Cardiac muscle cell (in vitro differentiated cells and primary cell): ENCODE measurements at regions not wholly inside any gene's neighbourhood (a gene's known extent, or its start where the extent isn't known, plus 50 kb on each side); places are given as distances from the start of the nearest gene placed in this dataset.

Experiments
- DNase-seq, 2 donors: peaks; one replicate each; pipeline versions ENCODE4 v3.0.0 to v3.0.0-alpha.2; 2010 to 2017; ENCODE audit warnings: low read depth in 1 of 2, low spot score in 1 of 2
- H3K27ac ChIP-seq: fragments of 200-600 bp; sonication (generic); 2 replicates; pipeline ENCODE4 v1.5.1; 2016
- H3K27me3 ChIP-seq: fragments of 200-600 bp; sonication (generic); 2 replicates; pipeline ENCODE4 v1.6.0; 2016; ENCODE audit warnings: control low read depth
- H3K36me3 ChIP-seq: fragments of 200-600 bp; sonication (generic); 2 replicates; pipeline ENCODE4 v1.5.1; 2016; ENCODE audit warnings: control low read depth
- H3K4me1 ChIP-seq: fragments of 200-600 bp; sonication (generic); 2 replicates; pipeline ENCODE4 v1.8.1; 2017; ENCODE audit warnings: low read depth, mild to moderate bottlenecking, mixed run types
- H3K4me3 ChIP-seq: fragments of 200-600 bp; sonication (generic); 2 replicates; pipeline ENCODE4 v1.5.1; 2016; ENCODE audit warnings: mild to moderate bottlenecking
- H3K9me3 ChIP-seq: fragments of 200-600 bp; sonication (generic); 2 replicates; pipeline ENCODE4 v1.5.1; 2017; ENCODE audit warnings: low read depth, mild to moderate bottlenecking, control low read depth
- TF ChIP-seq, protein P1 (sequence below): IDR thresholded peaks from 2 replicates; pipeline ENCODE4 v1.5.1; 2012; ENCODE audit warnings: low read depth, mild to moderate bottlenecking, low read length

DNA sequence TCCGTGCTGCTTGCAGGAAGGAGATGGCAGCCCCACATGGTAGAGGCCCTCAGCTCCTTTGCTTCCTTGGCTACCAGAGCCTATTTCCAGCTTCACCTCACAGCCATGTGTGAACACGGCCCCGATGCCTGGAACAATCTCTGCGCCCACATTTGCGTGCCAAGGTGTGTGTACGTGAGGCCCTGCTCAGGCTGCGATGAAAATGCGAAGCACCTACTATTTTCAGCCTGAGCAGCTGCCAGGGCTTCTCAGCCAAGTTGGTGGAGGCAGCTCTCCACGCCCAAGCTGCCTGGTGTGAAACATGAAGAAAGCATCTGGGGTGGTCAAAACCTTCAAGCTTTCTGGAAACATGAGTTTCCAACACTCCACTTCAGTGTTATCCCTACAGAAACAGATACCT lies 177.8 kb upstream of the EGLN3 start:
- TF ChIP-seq, protein P1, sequence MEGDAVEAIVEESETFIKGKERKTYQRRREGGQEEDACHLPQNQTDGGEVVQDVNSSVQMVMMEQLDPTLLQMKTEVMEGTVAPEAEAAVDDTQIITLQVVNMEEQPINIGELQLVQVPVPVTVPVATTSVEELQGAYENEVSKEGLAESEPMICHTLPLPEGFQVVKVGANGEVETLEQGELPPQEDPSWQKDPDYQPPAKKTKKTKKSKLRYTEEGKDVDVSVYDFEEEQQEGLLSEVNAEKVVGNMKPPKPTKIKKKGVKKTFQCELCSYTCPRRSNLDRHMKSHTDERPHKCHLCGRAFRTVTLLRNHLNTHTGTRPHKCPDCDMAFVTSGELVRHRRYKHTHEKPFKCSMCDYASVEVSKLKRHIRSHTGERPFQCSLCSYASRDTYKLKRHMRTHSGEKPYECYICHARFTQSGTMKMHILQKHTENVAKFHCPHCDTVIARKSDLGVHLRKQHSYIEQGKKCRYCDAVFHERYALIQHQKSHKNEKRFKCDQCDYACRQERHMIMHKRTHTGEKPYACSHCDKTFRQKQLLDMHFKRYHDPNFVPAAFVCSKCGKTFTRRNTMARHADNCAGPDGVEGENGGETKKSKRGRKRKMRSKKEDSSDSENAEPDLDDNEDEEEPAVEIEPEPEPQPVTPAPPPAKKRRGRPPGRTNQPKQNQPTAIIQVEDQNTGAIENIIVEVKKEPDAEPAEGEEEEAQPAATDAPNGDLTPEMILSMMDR, result no peak
- Histone ChIP-seq H3K36me3 (no peaks in the 10 kb centered on the region), H3K4me1 (peaks cover 6% of the 10 kb centered on the region), H3K9me3 (no peaks in the 10 kb centered on the region), H3K27me3 (no peaks in the 10 kb centered on the region), H3K4me3 (no peak overlapping the region), H3K27ac (no peak overlapping the region)
- no peak for DNase-seq

DNA sequence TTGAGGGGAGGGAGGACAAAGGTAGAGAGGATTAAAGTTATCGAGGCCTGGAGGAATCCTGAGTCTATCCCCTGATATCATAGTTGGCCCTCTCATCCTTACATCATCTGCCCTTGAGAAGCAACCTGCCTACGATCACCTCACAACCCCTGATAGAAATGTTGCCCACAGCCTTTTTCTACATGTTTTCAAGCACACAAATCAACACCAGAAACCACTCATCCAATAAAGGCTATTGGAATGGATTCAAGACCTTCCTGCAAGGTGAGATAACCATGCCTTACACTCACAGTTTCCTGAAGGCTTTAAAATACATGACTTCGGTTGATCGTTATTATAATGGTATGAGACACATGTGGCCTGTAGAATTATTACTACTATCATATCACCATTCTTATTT lies 175.7 kb upstream of the EGLN3 start:
- TF ChIP-seq, protein P1, result no peak
- Histone ChIP-seq H3K9me3 (no peaks in the 10 kb centered on the region), H3K4me3 (no peak overlapping the region), H3K36me3 (no peaks in the 10 kb centered on the region), H3K4me1 (peaks cover 6% of the 10 kb centered on the region), H3K27me3 (no peaks in the 10 kb centered on the region), H3K27ac (no peak overlapping the region)
- DNase-seq, result no peak

DNA sequence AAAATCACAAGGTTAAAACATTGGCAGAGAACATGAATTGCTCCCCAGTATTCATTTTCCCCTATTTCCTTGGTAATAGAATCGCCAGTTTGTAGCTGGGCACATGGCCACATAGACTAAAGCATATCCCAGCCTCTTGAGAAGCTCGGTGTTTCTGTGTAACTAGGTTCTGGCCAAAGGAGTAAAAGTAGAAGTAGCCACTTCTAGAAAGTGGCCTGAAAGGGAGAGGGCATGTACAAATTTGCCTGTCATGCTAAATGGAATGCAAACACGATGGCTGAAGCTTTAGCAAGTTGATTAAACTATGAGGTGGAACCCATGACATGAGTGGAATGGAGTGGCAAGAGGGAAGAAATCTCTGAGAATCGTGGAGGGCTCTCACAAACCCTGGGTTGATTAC lies 173.7 kb upstream of the EGLN3 start:
- DNase-seq, result no peak
- H3K36me3 ChIP-seq, result no peaks in the 10 kb centered on the region
- peaks cover 6% of the 10 kb centered on the region for H3K4me1 ChIP-seq
- H3K27me3 ChIP-seq, result no peaks in the 10 kb centered on the region
- no peak overlapping the region for H3K4me3 ChIP-seq
- TF ChIP-seq, protein P1, result no peak
- H3K27ac ChIP-seq, result no peak overlapping the region
- no peaks in the 10 kb centered on the region for H3K9me3 ChIP-seq

DNA sequence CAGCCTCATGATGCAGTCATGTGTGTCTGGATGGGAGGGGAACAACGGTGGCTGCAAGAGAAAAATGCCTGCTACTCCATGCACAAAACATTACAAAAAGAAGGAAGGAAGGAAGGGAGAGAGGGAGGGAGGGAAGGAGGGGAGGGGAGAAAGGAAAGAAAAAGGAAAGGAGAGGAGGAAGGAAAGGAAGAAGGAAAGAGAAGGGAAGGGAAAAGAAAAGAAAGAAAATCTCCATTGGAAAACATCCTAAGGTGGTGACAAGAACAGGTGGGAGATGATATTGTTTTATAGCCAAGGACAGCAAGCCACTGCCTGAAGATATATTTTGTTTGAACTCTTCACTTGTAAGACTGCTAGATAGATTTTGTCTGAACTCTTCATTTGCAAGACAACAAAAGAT lies 171.8 kb upstream of the EGLN3 start:
- Histone ChIP-seq H3K27ac (no peak overlapping the region), H3K36me3 (no peaks in the 10 kb centered on the region), H3K27me3 (no peaks in the 10 kb centered on the region), H3K4me1 (peaks cover 6% of the 10 kb centered on the region), H3K4me3 (no peak overlapping the region), H3K9me3 (no peaks in the 10 kb centered on the region)
- DNase-seq, result no peak
- TF ChIP-seq, protein P1, result no peak

DNA sequence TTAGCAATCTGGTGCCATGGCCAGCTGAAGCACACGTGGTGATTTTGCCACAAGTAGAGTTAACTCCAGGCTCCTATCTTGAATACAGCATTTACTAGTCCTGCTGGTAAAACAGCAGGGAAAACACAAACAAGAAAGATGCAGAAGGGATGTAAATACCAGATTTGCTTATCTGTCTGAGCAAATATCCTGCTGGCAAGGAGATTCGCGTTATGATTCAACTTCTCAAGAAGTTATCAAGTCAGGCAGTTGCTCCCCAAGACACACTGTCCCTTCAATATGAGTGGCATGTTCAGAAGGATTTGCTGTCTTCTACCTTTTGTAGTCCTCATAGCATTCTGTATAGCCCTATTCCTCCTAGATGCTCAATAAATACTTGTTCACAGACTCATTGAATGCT lies 171.2 kb upstream of the EGLN3 start:
- no peak overlapping the region for H3K4me3 ChIP-seq
- H3K36me3 ChIP-seq, result no peaks in the 10 kb centered on the region
- TF ChIP-seq, protein P1, result no peak
- no peaks in the 10 kb centered on the region for H3K9me3 ChIP-seq
- H3K4me1 ChIP-seq, result peaks cover 6% of the 10 kb centered on the region
- DNase-seq, result no peak
- no peak overlapping the region for H3K27ac ChIP-seq
- H3K27me3 ChIP-seq, result no peaks in the 10 kb centered on the region
